Subcutaneous abdominal adipose tissue (tissue), 5 donors: ENCODE measurements at regions not wholly inside any gene's neighbourhood (a gene's known extent, or its start where the extent isn't known, plus 50 kb on each side); places are given as distances from the start of the nearest gene placed in this dataset.

ENCODE experiments used
- H3K27ac ChIP-seq: one replicate; pipeline ENCODE4 v1.7.0; 2013; ENCODE audit warnings: low read depth, mild to moderate bottlenecking, inconsistent platforms, low read length, moderate library complexity
- H3K27me3 ChIP-seq, 5 donors: one replicate each; pipeline ENCODE4 v1.7.0; 2013; ENCODE audit warnings: low read length in 5 of 5, inconsistent platforms in 1 of 5; ENCODE audit not compliant: control insufficient read depth in 5 of 5, insufficient read depth in 4 of 5
- H3K36me3 ChIP-seq, 5 donors: one replicate each; pipeline ENCODE4 v1.7.0; 2013; ENCODE audit warnings: low read length in 5 of 5; ENCODE audit not compliant: control insufficient read depth in 5 of 5, insufficient read depth in 5 of 5
- H3K4me1 ChIP-seq, 5 donors: one replicate each; pipeline ENCODE4 v1.7.0; 2013; ENCODE audit warnings: low read length in 5 of 5, mild to moderate bottlenecking in 3 of 5, moderate library complexity in 1 of 5; ENCODE audit not compliant: control insufficient read depth in 5 of 5, insufficient read depth in 5 of 5
- H3K4me3 ChIP-seq, 5 donors: one replicate each; pipeline ENCODE4 v1.7.0; 2013; ENCODE audit warnings: low read length in 5 of 5, low read depth in 1 of 5
- H3K9ac ChIP-seq, 5 donors: one replicate each; pipeline ENCODE4 v1.7.0; 2013; ENCODE audit warnings: low read length in 5 of 5, mild to moderate bottlenecking in 4 of 5, moderate library complexity in 3 of 5
- H3K9me3 ChIP-seq, 5 donors: one replicate each; pipeline ENCODE4 v1.7.0; 2013; ENCODE audit warnings: low read length in 5 of 5; ENCODE audit not compliant: control insufficient read depth in 5 of 5
- donor health status: healthy.
- donor health status: healthy.
- donor health status: healthy.
- donor health status: healthy.
- donor health status: healthy.

- no peak overlapping the region for H3K27ac ChIP-seq
- no peaks in the 10 kb centered on the region for H3K4me1 ChIP-seq
- no peaks in the 10 kb centered on the region for H3K36me3 ChIP-seq
- peaks cover 0 to 9% (median 4%) of the 10 kb centered on the region in 5 donors for H3K9me3 ChIP-seq
- no peaks in the 10 kb centered on the region for H3K27me3 ChIP-seq
- no peak overlapping the region for H3K9ac ChIP-seq
- H3K4me3 ChIP-seq, result no peak overlapping the region
These were observed 1158.3 kb upstream of the GOT2 start for GRCh38 chr16:59892376-59892775.

GRCh38 chr16:59887856-59888255 lies 1153.7 kb upstream of the GOT2 start:
- peaks cover 0 to 9% (median 4%) of the 10 kb centered on the region in 5 donors for H3K9me3 ChIP-seq
- H3K9ac ChIP-seq, result no peak overlapping the region
- no peaks in the 10 kb centered on the region for H3K36me3 ChIP-seq
- H3K27me3 ChIP-seq, result no peaks in the 10 kb centered on the region
- no peak overlapping the region for H3K27ac ChIP-seq
- H3K4me1 ChIP-seq, result peaks cover 0 to 4% (median 3%) of the 10 kb centered on the region in 5 donors
- no peak overlapping the region for H3K4me3 ChIP-seq

GRCh38 chr16:59886021-59886420 lies 1151.9 kb upstream of the GOT2 start:
- Histone ChIP-seq H3K9me3 (peaks cover 0 to 9% (median 4%) of the 10 kb centered on the region in 5 donors), H3K9ac (no peak overlapping the region), H3K4me3 (no peak overlapping the region), H3K36me3 (no peaks in the 10 kb centered on the region), H3K4me1 (peaks cover 0 to 4% (median 3%) of the 10 kb centered on the region in 5 donors), H3K27ac (no peak overlapping the region), H3K27me3 (no peaks in the 10 kb centered on the region)

- H3K36me3 ChIP-seq, result no peaks in the 10 kb centered on the region
- no peaks in the 10 kb centered on the region for H3K9me3 ChIP-seq
- no peak overlapping the region for H3K9ac ChIP-seq
- peaks cover 0 to 3% (median 3%) of the 10 kb centered on the region in 5 donors for H3K4me1 ChIP-seq
- no peaks in the 10 kb centered on the region for H3K27me3 ChIP-seq
- H3K27ac ChIP-seq, result no peak overlapping the region
- no peak overlapping the region for H3K4me3 ChIP-seq
These were observed 1147.3 kb upstream of the GOT2 start for GRCh38 chr16:59881376-59881775.

- no peak overlapping the region for H3K4me3 ChIP-seq
- no peaks in the 10 kb centered on the region for H3K27me3 ChIP-seq
- H3K9me3 ChIP-seq, result no peaks in the 10 kb centered on the region
- no peaks in the 10 kb centered on the region for H3K36me3 ChIP-seq
- H3K27ac ChIP-seq, result no peak overlapping the region
- H3K4me1 ChIP-seq, result no peaks in the 10 kb centered on the region
- H3K9ac ChIP-seq, result no peak overlapping the region
These were observed 1146.5 kb upstream of the GOT2 start for GRCh38 chr16:59880611-59881010.

- Histone ChIP-seq H3K27me3 (no peaks in the 10 kb centered on the region), H3K27ac (no peak overlapping the region), H3K36me3 (no peaks in the 10 kb centered on the region), H3K9me3 (no peaks in the 10 kb centered on the region), H3K9ac (no peak overlapping the region), H3K4me3 (no peak overlapping the region), H3K4me1 (no peaks in the 10 kb centered on the region)
These were observed 1144.9 kb upstream of the GOT2 start for GRCh38 chr16:59878999-59879398.

GRCh38 chr16:59878479-59878878 lies 1144.4 kb upstream of the GOT2 start:
- Histone ChIP-seq H3K27me3 (no peaks in the 10 kb centered on the region), H3K9ac (no peak overlapping the region), H3K4me1 (no peaks in the 10 kb centered on the region), H3K9me3 (no peaks in the 10 kb centered on the region), H3K36me3 (no peaks in the 10 kb centered on the region), H3K4me3 (no peak overlapping the region), H3K27ac (no peak overlapping the region)

GRCh38 chr16:59864981-59865666 lies 1131.0 kb upstream of the GOT2 start:
- Histone ChIP-seq H3K4me1 (no peaks in the 10 kb centered on the region), H3K27ac (no peak overlapping the region), H3K27me3 (no peaks in the 10 kb centered on the region), H3K9ac (no peak overlapping the region), H3K9me3 (no peaks in the 10 kb centered on the region), H3K4me3 (no peak overlapping the region), H3K36me3 (no peaks in the 10 kb centered on the region)

- Histone ChIP-seq H3K27ac (no peak overlapping the region), H3K27me3 (no peaks in the 10 kb centered on the region), H3K4me1 (no peaks in the 10 kb centered on the region), H3K9ac (no peak overlapping the region), H3K9me3 (no peaks in the 10 kb centered on the region), H3K4me3 (no peak overlapping the region), H3K36me3 (no peaks in the 10 kb centered on the region)
These were observed 1125.7 kb upstream of the GOT2 start for GRCh38 chr16:59859676-59860402.

- no peak overlapping the region for H3K4me3 ChIP-seq
- H3K36me3 ChIP-seq, result no peaks in the 10 kb centered on the region
- no peak overlapping the region for H3K27ac ChIP-seq
- H3K9ac ChIP-seq, result no peak overlapping the region
- H3K9me3 ChIP-seq, result no peaks in the 10 kb centered on the region
- H3K4me1 ChIP-seq, result no peaks in the 10 kb centered on the region
- H3K27me3 ChIP-seq, result no peaks in the 10 kb centered on the region
These were observed 1120.8 kb upstream of the GOT2 start for GRCh38 chr16:59854846-59855439.
